Fibroblast of skin of right quadriceps (primary cell): ENCODE measurements at regions not wholly inside any gene's neighbourhood (a gene's known extent, or its start where the extent isn't known, plus 50 kb on each side); places are given as distances from the start of the nearest gene placed in this dataset.
"Not testable (repeated sequence)": the region's sequence is repeated elsewhere in the genome, so short reads cannot be mapped to it uniquely, and the experiment has no call there.

Experiments used
- DNase-seq: peaks from one replicate; pipeline ENCODE4 v3.0.0-alpha.2; 2013

GRCh38 chr13:44887515-44887914 lies 101.8 kb downstream of the NUFIP1 start:
- DNase-seq, result no peak

GRCh38 chr13:44884076-44884729 lies 105.1 kb downstream of the NUFIP1 start:
- DNase-seq, result peak; percentile 69

GRCh38 chr13:44879452-44880058 lies 109.7 kb downstream of the NUFIP1 start:
- DNase-seq, result peak; percentile 63

GRCh38 chr13:44876782-44877324 lies 112.4 kb downstream of the NUFIP1 start:
- DNase-seq, result no peak

GRCh38 chr13:44874886-44875630 lies 114.2 kb downstream of the NUFIP1 start:
- peak; percentile 32 for DNase-seq

GRCh38 chr13:44874176-44874575 lies 115.1 kb downstream of the NUFIP1 start:
- DNase-seq, result no peak

GRCh38 chr13:44873461-44873860 lies 115.8 kb downstream of the NUFIP1 start:
- DNase-seq, result no peak

GRCh38 chr13:44872751-44873150 lies 116.5 kb downstream of the NUFIP1 start:
- DNase-seq, result no peak

GRCh38 chr13:44870456-44870929 lies 118.8 kb downstream of the NUFIP1 start:
- no peak for DNase-seq

GRCh38 chr13:44869167-44869566 lies 120.1 kb downstream of the NUFIP1 start:
- no peak for DNase-seq

GRCh38 chr13:44868397-44868796 lies 120.9 kb downstream of the NUFIP1 start:
- no peak for DNase-seq

GRCh38 chr13:44867825-44868224 lies 121.4 kb downstream of the NUFIP1 start:
- no peak for DNase-seq

- DNase-seq, result no peak
These were observed 122.8 kb downstream of the NUFIP1 start for GRCh38 chr13:44866411-44866911.

- DNase-seq, result no peak
These were observed 123.4 kb downstream of the NUFIP1 start for GRCh38 chr13:44865722-44866410.

- not testable (repeated sequence) for DNase-seq
These were observed 125.6 kb downstream of the NUFIP1 start for GRCh38 chr13:44863641-44864040.

GRCh38 chr13:44860454-44860853 lies 128.8 kb downstream of the NUFIP1 start:
- DNase-seq, result no peak

- DNase-seq, result no peak
These were observed 131.5 kb downstream of the NUFIP1 start for GRCh38 chr13:44857736-44858135.

GRCh38 chr13:44857061-44857460 lies 132.2 kb downstream of the NUFIP1 start:
- no peak for DNase-seq

GRCh38 chr13:44855860-44856259 lies 133.4 kb downstream of the NUFIP1 start:
- no peak for DNase-seq

GRCh38 chr13:44854313-44855060 lies 134.8 kb downstream of the NUFIP1 start:
- DNase-seq, result no peak

GRCh38 chr13:44853641-44854040 lies 135.6 kb downstream of the NUFIP1 start:
- DNase-seq, result no peak
